D721Med (cell line): ENCODE measurements at regions not wholly inside any gene's neighbourhood (a gene's known extent, or its start where the extent isn't known, plus 50 kb on each side); places are given as distances from the start of the nearest gene placed in this dataset.

Experiments used
- DNase-seq: peaks from one replicate; pipeline ENCODE4 v3.0.0; 2011; ENCODE audit warnings: low spot score; ENCODE audit not compliant: insufficient read length
- FAIRE-seq: peaks from 2 replicates; lab custom pipeline; 2011; peaks lifted over from hg19 to GRCh38; lab: Jason Lieb, UNC
- CTCF ChIP-seq: IDR thresholded peaks from 2 replicates; pipeline ENCODE4 v1.5.1; 2012; ENCODE audit warnings: mild to moderate bottlenecking, control low read depth; ENCODE audit not compliant: insufficient read depth; ENCODE audit errors: missing control alignments

- no peak for DNase-seq
- TF ChIP-seq CTCF, result no peak
- FAIRE-seq, result peak; percentile 99
Measured at GRCh38 chr18:56161566-56162260, 476.7 kb downstream of the TXNL1 start.

GRCh38 chr18:56158676-56159075, 479.7 kb downstream of the TXNL1 start:
- FAIRE-seq (peak; percentile 94), DNase-seq (no peak)
- TF ChIP-seq CTCF, result no peak

GRCh38 chr18:56157541-56157940, 480.9 kb downstream of the TXNL1 start:
- TF ChIP-seq CTCF, result peak; percentile 38
- FAIRE-seq (no peak), DNase-seq (no peak)

- peak; percentile 98 for FAIRE-seq
- no peak for TF ChIP-seq CTCF
- no peak for DNase-seq
Measured at GRCh38 chr18:56152551-56153310, 485.7 kb downstream of the TXNL1 start.

GRCh38 chr18:56148373-56148772, 490.0 kb downstream of the TXNL1 start:
- FAIRE-seq (no peak), DNase-seq (no peak)
- TF ChIP-seq CTCF, result no peak

- DNase-seq (no peak), FAIRE-seq (no peak)
- TF ChIP-seq CTCF, result no peak
Measured at GRCh38 chr18:56146565-56146964, 491.8 kb downstream of the TXNL1 start.

- no peak for FAIRE-seq
- DNase-seq, result no peak
- TF ChIP-seq CTCF, result no peak
Measured at GRCh38 chr18:56142001-56142400, 496.4 kb downstream of the TXNL1 start.
